ENCODE measurements at regions not wholly inside any gene's neighbourhood (a gene's known extent, or its start where the extent isn't known, plus 50 kb on each side); places are given as distances from the start of the nearest gene placed in this dataset.

- Histone ChIP-seq H3K9ac (ENCODE audit: insufficient read depth, low read length) (no peak overlapping the region), H3K27me3 (ENCODE audit: control insufficient read depth, insufficient read depth, low read length) (no peaks in the 10 kb centered on the region), H4K20me1 (ENCODE audit: control insufficient read depth, extremely low read depth, insufficient read depth, low read length) (no peaks in the 10 kb centered on the region), H3K9me3 (ENCODE audit: control insufficient read depth, insufficient read depth, low read depth, low read length) (no peaks in the 10 kb centered on the region), H3K4me2 (ENCODE audit: extremely low read depth, insufficient read depth, low read length) (no peak overlapping the region), H2AFZ (ENCODE audit: low read length) (no peak overlapping the region), H3K79me2 (ENCODE audit: control insufficient read depth, insufficient read depth, low read length) (no peaks in the 10 kb centered on the region), H3K27ac (ENCODE audit: insufficient read depth, low read length) (no peak overlapping the region), H3K4me3 (replicated peaks in 1 of 4; ENCODE audit: control extremely low read depth in 1 of 4, insufficient read depth in 1 of 4, low read depth in 3 of 4, low read length in 4 of 4) (no peak overlapping the region), H3K4me1 (ENCODE audit: control insufficient read depth, extremely low read depth, insufficient read depth, low read length) (no peaks in the 10 kb centered on the region), H3K36me3 (ENCODE audit: control insufficient read depth, insufficient read depth, low read length) (no peaks in the 10 kb centered on the region)
- TF ChIP-seq CTCF (conservative IDR thresholded peaks at IDR 0.05 in 1 of 2, IDR thresholded peaks at IDR 0.05 in 1 of 2; ENCODE audit: low read depth in 1 of 2, low read length in 2 of 2) (no peak), EZH2 (IDR thresholded peaks at IDR 0.05; ENCODE audit: low read length, missing control alignments) (no peak)
- no peak for DNase-seq (ENCODE audit: low read depth in 2 of 2)
These were observed 240.6 kb upstream of the LMCD1 start for GRCh38 chr3:8261018-8261417.

GRCh38 chr3:8266730-8267131, 234.9 kb upstream of the LMCD1 start:
- H3K27me3 ChIP-seq (ENCODE audit: control insufficient read depth, insufficient read depth, low read length): no peaks in the 10 kb centered on the region

GRCh38 chr3:8273479-8273878, 228.1 kb upstream of the LMCD1 start:
- Histone ChIP-seq H3K79me2 (ENCODE audit: control insufficient read depth, insufficient read depth, low read length) (no peaks in the 10 kb centered on the region), H3K4me3 (replicated peaks in 1 of 4; ENCODE audit: control extremely low read depth in 1 of 4, insufficient read depth in 1 of 4, low read depth in 3 of 4, low read length in 4 of 4) (no peak overlapping the region), H3K4me1 (ENCODE audit: control insufficient read depth, extremely low read depth, insufficient read depth, low read length) (no peaks in the 10 kb centered on the region), H4K20me1 (ENCODE audit: control insufficient read depth, extremely low read depth, insufficient read depth, low read length) (no peaks in the 10 kb centered on the region), H3K27me3 (ENCODE audit: control insufficient read depth, insufficient read depth, low read length) (no peaks in the 10 kb centered on the region), H2AFZ (ENCODE audit: low read length) (no peak overlapping the region), H3K27ac (ENCODE audit: insufficient read depth, low read length) (no peak overlapping the region), H3K9ac (ENCODE audit: insufficient read depth, low read length) (no peak overlapping the region), H3K36me3 (ENCODE audit: control insufficient read depth, insufficient read depth, low read length) (no peaks in the 10 kb centered on the region), H3K4me2 (ENCODE audit: extremely low read depth, insufficient read depth, low read length) (no peak overlapping the region), H3K9me3 (ENCODE audit: control insufficient read depth, insufficient read depth, low read depth, low read length) (no peaks in the 10 kb centered on the region)
- TF ChIP-seq CTCF (conservative IDR thresholded peaks at IDR 0.05 in 1 of 2, IDR thresholded peaks at IDR 0.05 in 1 of 2; ENCODE audit: low read depth in 1 of 2, low read length in 2 of 2): no peak
- no peak for TF ChIP-seq EZH2 (IDR thresholded peaks at IDR 0.05; ENCODE audit: low read length, missing control alignments)
- DNase-seq (ENCODE audit: low read depth in 2 of 2): no peak

More at GRCh38 chr3:8266730-8267131, 234.9 kb upstream of the LMCD1 start:
- Histone ChIP-seq H3K9ac (ENCODE audit: insufficient read depth, low read length) (no peak overlapping the region), H3K4me2 (ENCODE audit: extremely low read depth, insufficient read depth, low read length) (no peak overlapping the region), H2AFZ (ENCODE audit: low read length) (no peak overlapping the region), H3K36me3 (ENCODE audit: control insufficient read depth, insufficient read depth, low read length) (no peaks in the 10 kb centered on the region), H4K20me1 (ENCODE audit: control insufficient read depth, extremely low read depth, insufficient read depth, low read length) (no peaks in the 10 kb centered on the region), H3K9me3 (ENCODE audit: control insufficient read depth, insufficient read depth, low read depth, low read length) (no peaks in the 10 kb centered on the region), H3K27ac (ENCODE audit: insufficient read depth, low read length) (no peak overlapping the region), H3K79me2 (ENCODE audit: control insufficient read depth, insufficient read depth, low read length) (no peaks in the 10 kb centered on the region), H3K4me1 (ENCODE audit: control insufficient read depth, extremely low read depth, insufficient read depth, low read length) (no peaks in the 10 kb centered on the region), H3K4me3 (replicated peaks in 1 of 4; ENCODE audit: control extremely low read depth in 1 of 4, insufficient read depth in 1 of 4, low read depth in 3 of 4, low read length in 4 of 4) (no peak overlapping the region)
- DNase-seq (ENCODE audit: low read depth in 2 of 2): peak in 1 of 2 donors; percentile 65
- TF ChIP-seq CTCF (conservative IDR thresholded peaks at IDR 0.05 in 1 of 2, IDR thresholded peaks at IDR 0.05 in 1 of 2; ENCODE audit: low read depth in 1 of 2, low read length in 2 of 2): no peak
- TF ChIP-seq EZH2 (IDR thresholded peaks at IDR 0.05; ENCODE audit: low read length, missing control alignments): no peak
